AG04449 (cell line): ENCODE measurements at regions not wholly inside any gene's neighbourhood (a gene's known extent, or its start where the extent isn't known, plus 50 kb on each side); places are given as distances from the start of the nearest gene placed in this dataset.

Experiments used
- CTCF ChIA-PET: fragments of 350-600 bp; formaldehyde crosslinking; extraction: SDS; loops from one replicate; lab custom pipeline; 2021; ENCODE audit warnings: antibody characterized with exemption; lab: Yijun Ruan, JAX
- POLR2A ChIA-PET: fragments of 400-600, 350-600 bp; formaldehyde crosslinking; extraction: SDS; loops from one replicate; lab custom pipeline; 2020; ENCODE audit warnings: antibody characterized with exemption, inconsistent platforms; lab: Yijun Ruan, JAX
- DNase-seq: peaks from one replicate; pipeline ENCODE4 v3.0.0-alpha.2; 2010; ENCODE audit warnings: low read depth, low spot score
- H3K4me3 ChIP-seq: 2 replicates; pipeline ENCODE4 v1.5.1; 2011; ENCODE audit warnings: low read depth, mild to moderate bottlenecking, control low read depth, low read length
- CTCF ChIP-seq: IDR thresholded peaks from one replicate; pipeline ENCODE4 v1.5.1; 2011; ENCODE audit warnings: mild to moderate bottlenecking, moderate library complexity, low read length, control low read depth, inconsistent platforms; ENCODE audit not compliant: insufficient read depth; ENCODE audit errors: missing control alignments

GRCh38 chr2:126446106-126446695 is 209.8 kb upstream of the GYPC start:
- ChIA-PET CTCF (no interaction called here), POLR2A (no interaction called here)
- no peak overlapping the region for H3K4me3 ChIP-seq
- TF ChIP-seq CTCF: no peak
- DNase-seq: no peak

GRCh38 chr2:126448611-126449010 is 207.3 kb upstream of the GYPC start:
- POLR2A ChIA-PET: no interaction called here
- H3K4me3 ChIP-seq: no peak overlapping the region
- no peak for DNase-seq
- TF ChIP-seq CTCF: no peak
- CTCF ChIA-PET: no interaction called here

- no peak for TF ChIP-seq CTCF
- no peak for DNase-seq
- POLR2A ChIA-PET: no interaction called here
- CTCF ChIA-PET: no interaction called here
- H3K4me3 ChIP-seq: no peak overlapping the region
Measured at GRCh38 chr2:126449677-126450076, 206.3 kb upstream of the GYPC start.

- ChIA-PET POLR2A (no interaction called here), CTCF (no interaction called here)
- DNase-seq: no peak
- no peak overlapping the region for H3K4me3 ChIP-seq
- no peak for TF ChIP-seq CTCF
Measured at GRCh38 chr2:126463892-126464674, 191.9 kb upstream of the GYPC start.

- no peak for TF ChIP-seq CTCF
- DNase-seq: no peak
- H3K4me3 ChIP-seq: no peak overlapping the region
- ChIA-PET POLR2A (no interaction called here), CTCF (no interaction called here)
Measured at GRCh38 chr2:126467367-126468054, 188.4 kb upstream of the GYPC start.

GRCh38 chr2:126475031-126475430 is 180.9 kb upstream of the GYPC start:
- CTCF ChIA-PET: no interaction called here

More at GRCh38 chr2:126475031-126475430, 180.9 kb upstream of the GYPC start:
- DNase-seq: no peak
- POLR2A ChIA-PET: no interaction called here
- TF ChIP-seq CTCF: no peak
- no peak overlapping the region for H3K4me3 ChIP-seq
